Endodermal cell (in vitro differentiated cells): ENCODE measurements at regions not wholly inside any gene's neighbourhood (a gene's known extent, or its start where the extent isn't known, plus 50 kb on each side); places are given as distances from the start of the nearest gene placed in this dataset.
"Not testable (repeated sequence)": the region's sequence is repeated elsewhere in the genome, so short reads cannot be mapped to it uniquely, and the experiment has no call there.

Experiments
- DNase-seq: peaks from one replicate; pipeline ENCODE4 v3.0.0-alpha.2; 2017
- H3K27ac ChIP-seq: 2 replicates; pipeline ENCODE4 v1.5.1; 2013; ENCODE audit warnings: mild to moderate bottlenecking, low read depth, low read length, moderate library complexity
- H3K27me3 ChIP-seq: 2 replicates; pipeline ENCODE4 v1.6.1; 2013; ENCODE audit warnings: mild to moderate bottlenecking, low read length, moderate library complexity; ENCODE audit not compliant: insufficient read depth, control insufficient read depth, poor library complexity, severe bottlenecking
- H3K36me3 ChIP-seq: 2 replicates; pipeline ENCODE4 v1.7.0; 2013; ENCODE audit warnings: mild to moderate bottlenecking, low read length, moderate library complexity; ENCODE audit not compliant: control insufficient read depth, insufficient read depth
- H3K4me1 ChIP-seq: one replicate; pipeline ENCODE4 v1.7.0; 2013; ENCODE audit warnings: low read length; ENCODE audit not compliant: control insufficient read depth, insufficient read depth
- H3K4me3 ChIP-seq: 2 replicates; pipeline ENCODE4 v1.5.1; 2013; ENCODE audit warnings: mild to moderate bottlenecking, low read length, moderate library complexity
- H3K9ac ChIP-seq: 2 replicates; pipeline ENCODE4 v1.6.1; 2013; ENCODE audit warnings: mild to moderate bottlenecking, low read length, moderate library complexity; ENCODE audit not compliant: poor library complexity, severe bottlenecking; ENCODE audit errors: extremely low read depth
- H3K9me3 ChIP-seq: 2 replicates; pipeline ENCODE4 v1.6.1; 2013; ENCODE audit warnings: mild to moderate bottlenecking, low read length, moderate library complexity; ENCODE audit not compliant: control insufficient read depth
- H3K27ac Mint-ChIP-seq: 2 replicates; pipeline ENCODE4 v1.8.0; 2020; ENCODE audit warnings: mixed read lengths
- H3K27me3 Mint-ChIP-seq: 2 replicates; pipeline ENCODE4 v1.8.0; 2021; ENCODE audit warnings: mild to moderate bottlenecking, mixed read lengths; ENCODE audit not compliant: insufficient read depth
- H3K36me3 Mint-ChIP-seq: 2 replicates; pipeline ENCODE4 v1.8.0; 2020; ENCODE audit warnings: low read depth, mixed read lengths
- H3K4me1 Mint-ChIP-seq: 2 replicates; pipeline ENCODE4 v1.8.0; 2020; ENCODE audit warnings: mixed read lengths
- H3K4me3 Mint-ChIP-seq: 2 replicates; pipeline ENCODE4 v1.8.0; 2020; ENCODE audit warnings: mild to moderate bottlenecking, moderate library complexity, mixed read lengths
- H3K9me3 Mint-ChIP-seq: 2 replicates; pipeline ENCODE4 v1.8.0; 2020; ENCODE audit warnings: mild to moderate bottlenecking, mixed read lengths
- WGBS, 2 experiments: methylation state at CpG; one replicate each; pipeline versions ENCODE4 v1.1.5 to v1.1.7; 2013; ENCODE audit warnings: missing lambda C conversion rate in 2 of 2, mixed read lengths in 1 of 2; ENCODE audit not compliant: insufficient coverage in 1 of 2, insufficient read length in 1 of 2; 5-methylcytosine and 5-hydroxymethylcytosine counted together
- TF ChIP-seq, protein P1 (sequence below): fragments of 200-600 bp; sonication (generic); conservative IDR thresholded peaks from 2 replicates; pipeline ENCODE4 v1.5.0; 2021; ENCODE audit warnings: antibody characterized with exemption, mild to moderate bottlenecking

DNA sequence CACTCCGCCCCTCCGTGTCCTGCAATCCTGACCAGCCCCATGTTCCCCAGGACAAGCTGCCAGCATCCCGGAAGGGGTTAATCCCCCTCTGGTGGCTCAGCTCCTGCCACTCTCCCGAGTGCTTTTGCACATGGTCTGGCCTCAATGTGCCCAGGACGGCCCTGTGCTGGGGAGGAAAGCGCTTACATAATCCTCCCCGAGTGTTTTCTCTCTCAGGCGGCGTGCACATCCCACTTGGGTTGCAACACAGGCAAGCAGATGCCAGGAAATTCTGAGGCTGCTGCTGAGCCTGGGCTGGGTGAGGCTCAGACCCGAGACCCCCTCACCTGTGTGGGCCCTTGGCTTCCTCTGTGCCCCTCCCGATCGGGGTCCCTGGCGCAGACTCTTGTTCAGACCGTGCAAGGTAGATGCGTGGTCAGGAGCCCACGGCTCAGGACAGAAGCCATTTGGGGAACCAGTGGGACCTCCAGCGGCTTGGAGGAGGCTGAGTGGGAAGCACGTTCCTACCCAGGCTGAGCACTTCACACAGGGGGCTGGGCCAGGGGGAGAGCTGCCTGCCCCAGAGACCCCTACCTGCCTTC lies 144.7 kb downstream of the LAT start:
- H3K27me3 ChIP-seq, H3K27ac Mint-ChIP-seq, H3K9me3 Mint-ChIP-seq, H3K4me1 Mint-ChIP-seq, H3K4me1 ChIP-seq, H3K9me3 ChIP-seq, H3K36me3 Mint-ChIP-seq, H3K27ac ChIP-seq, H3K4me3 ChIP-seq, H3K36me3 ChIP-seq, DNase-seq, H3K9ac ChIP-seq, H3K4me3 Mint-ChIP-seq: not testable (repeated sequence)
- H3K27me3 Mint-ChIP-seq: peaks cover 38% of the 10 kb centered on the region
- WGBS, 2 experiments: 86 to 89% methylated on average over 11 to 18 of the region's 18 CpGs

DNA sequence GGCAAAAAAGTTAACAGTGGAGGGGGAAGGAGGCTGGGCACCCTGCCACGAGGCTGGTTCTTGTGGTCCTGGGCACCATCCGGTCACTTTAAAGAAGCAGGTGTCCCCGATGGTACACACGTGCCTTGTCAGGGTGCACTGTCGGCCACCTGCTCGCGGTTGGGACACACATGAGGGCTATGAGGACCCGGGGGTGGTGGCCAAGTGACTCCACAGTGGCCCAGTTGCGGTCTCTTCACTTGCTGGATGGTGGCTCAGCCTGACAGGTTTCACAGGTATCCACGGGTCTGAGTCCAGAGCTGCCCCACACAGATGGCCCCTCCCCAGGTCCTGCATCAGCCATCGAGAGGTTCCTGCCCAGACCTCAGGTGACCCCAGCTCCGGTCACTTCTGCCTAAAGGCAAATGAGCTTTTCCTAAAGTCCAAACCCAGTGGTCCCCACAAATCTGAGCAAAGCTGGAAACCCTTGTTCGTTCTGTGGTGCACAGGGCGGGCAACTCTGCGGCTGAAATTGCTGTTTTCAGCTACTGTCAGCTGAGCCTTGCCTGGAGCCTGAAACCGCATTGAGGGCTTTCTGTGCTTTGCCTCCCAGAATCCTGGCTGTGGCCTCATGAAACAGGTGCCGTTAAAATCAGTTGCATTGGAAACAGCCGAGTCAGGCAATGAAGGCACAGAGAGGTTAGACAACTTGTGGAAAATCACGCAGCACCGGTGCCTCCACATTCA lies 144.0 kb downstream of the LAT start:
- 88 to 89% methylated on average over 10 to 20 of the region's 20 CpGs for WGBS, 2 experiments
- DNase-seq, H3K27me3 ChIP-seq, H3K27ac Mint-ChIP-seq, H3K4me3 ChIP-seq, H3K9me3 ChIP-seq, H3K36me3 Mint-ChIP-seq, H3K9ac ChIP-seq, H3K4me3 Mint-ChIP-seq, H3K9me3 Mint-ChIP-seq, H3K27ac ChIP-seq, H3K4me1 ChIP-seq, H3K36me3 ChIP-seq, H3K4me1 Mint-ChIP-seq: not testable (repeated sequence)
- H3K27me3 Mint-ChIP-seq: peaks cover 42% of the 10 kb centered on the region

DNA sequence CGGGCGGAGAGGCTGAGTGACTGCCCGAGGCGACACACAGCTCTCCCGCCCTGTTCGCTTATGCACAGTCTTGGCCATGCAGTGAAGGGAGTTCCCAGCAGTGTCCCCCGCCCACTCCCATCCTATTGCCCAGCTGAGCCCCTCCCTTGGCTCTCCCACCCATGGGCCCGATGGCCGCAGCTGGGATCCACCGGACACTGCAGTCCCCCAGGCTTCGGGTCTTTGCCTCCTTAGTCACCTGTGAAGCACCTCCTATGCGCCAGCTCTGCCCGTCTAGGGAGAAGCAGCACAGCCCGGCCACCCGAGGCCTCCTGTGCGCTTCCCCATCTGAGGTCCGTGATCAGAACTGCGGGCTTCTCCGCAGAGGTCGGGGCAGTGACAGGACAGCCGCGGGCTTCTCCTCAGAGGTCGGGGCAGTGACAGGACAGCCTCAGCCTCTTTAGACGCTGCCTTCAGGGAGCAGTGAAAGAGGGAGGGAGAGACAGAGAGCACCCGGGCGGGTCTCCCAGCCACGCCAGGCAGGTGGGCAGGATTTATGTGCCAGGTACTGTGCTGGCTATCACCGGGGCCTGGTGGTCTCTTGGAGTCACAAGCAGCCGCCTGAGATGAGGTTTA lies 143.1 kb downstream of the LAT start:
- not testable (repeated sequence) for H3K36me3 Mint-ChIP-seq

DNA sequence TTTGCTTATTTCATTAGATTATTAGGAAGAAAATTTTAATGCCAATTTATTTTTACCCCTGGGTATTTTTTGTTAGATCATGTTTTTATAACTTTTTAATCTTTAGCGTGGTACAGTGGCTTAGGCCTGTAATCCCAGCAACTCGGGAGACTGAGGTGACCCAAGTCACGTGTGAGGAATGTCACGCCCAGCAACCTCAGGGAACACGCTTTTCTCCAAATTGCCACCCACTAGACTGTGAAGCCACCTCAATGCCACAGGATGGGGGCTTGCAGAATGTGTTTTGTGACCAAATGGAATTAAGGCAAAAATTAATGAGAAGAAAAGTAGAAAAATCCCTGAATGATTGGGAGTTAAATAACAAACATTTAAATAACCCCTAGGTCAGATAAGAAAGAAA lies 141.8 kb downstream of the LAT start:
- no peak for DNase-seq
- H3K4me3 Mint-ChIP-seq: no peak overlapping the region
- H3K4me1 Mint-ChIP-seq: no peaks in the 10 kb centered on the region
- H3K27me3 ChIP-seq: no peaks in the 10 kb centered on the region
- peaks cover 50% of the 10 kb centered on the region for H3K27me3 Mint-ChIP-seq
- H3K36me3 ChIP-seq: no peaks in the 10 kb centered on the region
- H3K9ac ChIP-seq: no peak overlapping the region
- H3K9me3 ChIP-seq: no peaks in the 10 kb centered on the region
- no peaks in the 10 kb centered on the region for H3K9me3 Mint-ChIP-seq
- TF ChIP-seq, protein P1, sequence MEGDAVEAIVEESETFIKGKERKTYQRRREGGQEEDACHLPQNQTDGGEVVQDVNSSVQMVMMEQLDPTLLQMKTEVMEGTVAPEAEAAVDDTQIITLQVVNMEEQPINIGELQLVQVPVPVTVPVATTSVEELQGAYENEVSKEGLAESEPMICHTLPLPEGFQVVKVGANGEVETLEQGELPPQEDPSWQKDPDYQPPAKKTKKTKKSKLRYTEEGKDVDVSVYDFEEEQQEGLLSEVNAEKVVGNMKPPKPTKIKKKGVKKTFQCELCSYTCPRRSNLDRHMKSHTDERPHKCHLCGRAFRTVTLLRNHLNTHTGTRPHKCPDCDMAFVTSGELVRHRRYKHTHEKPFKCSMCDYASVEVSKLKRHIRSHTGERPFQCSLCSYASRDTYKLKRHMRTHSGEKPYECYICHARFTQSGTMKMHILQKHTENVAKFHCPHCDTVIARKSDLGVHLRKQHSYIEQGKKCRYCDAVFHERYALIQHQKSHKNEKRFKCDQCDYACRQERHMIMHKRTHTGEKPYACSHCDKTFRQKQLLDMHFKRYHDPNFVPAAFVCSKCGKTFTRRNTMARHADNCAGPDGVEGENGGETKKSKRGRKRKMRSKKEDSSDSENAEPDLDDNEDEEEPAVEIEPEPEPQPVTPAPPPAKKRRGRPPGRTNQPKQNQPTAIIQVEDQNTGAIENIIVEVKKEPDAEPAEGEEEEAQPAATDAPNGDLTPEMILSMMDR: no peak
- H3K4me1 ChIP-seq: no peaks in the 10 kb centered on the region
- WGBS, 2 experiments: 75 to 88% methylated on average over 2 to 5 of the region's 5 CpGs
- H3K36me3 Mint-ChIP-seq: no peaks in the 10 kb centered on the region
- H3K4me3 ChIP-seq: no peak overlapping the region
- no peak overlapping the region for H3K27ac Mint-ChIP-seq
- no peak overlapping the region for H3K27ac ChIP-seq

More for the DNA sequence above, 143.1 kb downstream of the LAT start:
- not testable (repeated sequence) for H3K27ac ChIP-seq, DNase-seq, H3K9me3 Mint-ChIP-seq, H3K27me3 ChIP-seq, H3K4me3 ChIP-seq, H3K4me3 Mint-ChIP-seq, H3K4me1 ChIP-seq, H3K27ac Mint-ChIP-seq, H3K9ac ChIP-seq, H3K4me1 Mint-ChIP-seq, H3K9me3 ChIP-seq, H3K36me3 ChIP-seq
- WGBS, 2 experiments: 89 to 95% methylated on average over 10 to 29 of the region's 29 CpGs
- H3K27me3 Mint-ChIP-seq: peaks cover 47% of the 10 kb centered on the region
